HG02973 (cell line): ENCODE measurements at regions not wholly inside any gene's neighbourhood (a gene's known extent, or its start where the extent isn't known, plus 50 kb on each side); places are given as distances from the start of the nearest gene placed in this dataset.
"Not testable (repeated sequence)": the region's sequence is repeated elsewhere in the genome, so short reads cannot be mapped to it uniquely, and the experiment has no call there.

Experiments used
- ATAC-seq: cut with Tn5 transposase; IDR thresholded peaks from one replicate; pipeline ENCODE4 v1.9.1; 2021; ENCODE audit warnings: moderate library complexity; ENCODE audit not compliant: unreplicated experiment

GRCh38 chr4:106604319-106605051 is 235.9 kb upstream of the GIMD1 start:
- no peak for ATAC-seq

GRCh38 chr4:106603471-106603870 is 234.9 kb upstream of the GIMD1 start:
- ATAC-seq = no peak

DNA sequence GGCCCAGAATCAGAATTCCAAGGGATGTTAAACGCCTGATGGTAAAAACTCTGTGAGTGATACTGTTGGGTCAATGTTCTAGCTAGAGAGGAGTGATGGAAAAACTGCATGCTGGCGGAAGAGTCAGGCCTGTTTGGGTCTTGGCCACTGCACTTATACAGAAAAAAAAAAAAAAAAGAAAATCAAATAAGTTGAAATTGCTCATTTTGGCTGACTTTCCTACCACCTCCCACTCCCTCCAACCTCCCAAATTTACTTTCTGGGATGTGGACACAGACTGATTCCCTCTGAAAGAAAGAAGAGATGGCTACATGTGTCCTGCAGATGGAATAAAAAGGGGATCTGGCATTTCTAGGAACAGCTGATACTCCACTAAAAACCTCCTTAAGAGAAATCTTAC is 234.1 kb upstream of the GIMD1 start:
- no peak for ATAC-seq

- no peak for ATAC-seq
Observed at GRCh38 chr4:106601519-106601918, 232.9 kb upstream of the GIMD1 start.

- no peak for ATAC-seq
Observed at GRCh38 chr4:106595906-106596305, 227.3 kb upstream of the GIMD1 start.

DNA sequence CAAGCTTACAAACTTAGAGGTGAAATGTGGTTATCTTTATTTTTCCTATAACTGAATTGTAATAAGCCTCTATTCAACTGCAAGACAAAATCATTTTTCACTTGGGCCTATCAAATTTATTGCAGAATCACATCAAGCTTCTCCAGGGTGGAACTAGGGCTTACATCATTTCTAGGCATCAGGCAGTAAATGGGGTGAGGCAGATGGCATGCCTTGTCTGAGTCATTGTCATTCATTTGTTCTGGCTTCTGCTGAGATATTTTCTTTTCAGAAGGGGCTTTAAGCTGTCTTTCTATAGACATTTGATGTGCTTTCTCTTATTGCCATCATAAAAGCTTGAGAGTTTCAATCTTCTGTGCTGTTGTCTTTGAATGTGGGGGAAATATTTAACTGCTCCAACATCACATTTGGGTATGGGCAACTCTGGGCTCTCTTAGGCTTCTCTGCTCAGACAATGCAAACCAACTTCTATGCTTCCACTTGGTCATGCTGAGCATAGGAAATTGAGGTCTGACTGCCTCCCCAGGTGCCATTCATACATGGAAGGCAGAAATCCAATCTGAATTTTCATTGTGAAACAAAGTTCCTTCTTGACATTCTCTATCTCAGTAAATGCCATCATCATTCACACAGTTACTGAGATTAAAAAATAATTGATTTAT is 225.8 kb upstream of the GIMD1 start:
- no peak for ATAC-seq

DNA sequence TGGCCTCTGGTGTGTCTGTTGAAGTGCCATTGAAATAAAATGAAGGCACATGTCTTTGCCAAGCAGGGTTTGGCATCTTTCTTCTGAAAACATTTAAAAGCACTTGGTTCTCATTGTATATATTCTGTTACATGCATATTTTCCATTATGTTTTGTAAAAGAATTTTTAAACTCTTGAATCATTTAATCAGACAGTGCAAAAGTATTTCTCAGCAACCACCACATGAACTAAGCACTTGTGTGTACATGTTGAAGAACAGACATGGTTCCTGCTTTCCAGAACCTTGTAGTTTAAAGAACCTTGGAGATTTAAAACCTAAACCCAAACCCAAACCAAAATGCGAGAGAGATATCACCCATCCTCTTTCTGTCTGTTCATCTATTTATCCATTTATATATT is 220.3 kb upstream of the GIMD1 start:
- no peak for ATAC-seq

GRCh38 chr4:106587558-106587957 is 219.0 kb upstream of the GIMD1 start:
- no peak for ATAC-seq

DNA sequence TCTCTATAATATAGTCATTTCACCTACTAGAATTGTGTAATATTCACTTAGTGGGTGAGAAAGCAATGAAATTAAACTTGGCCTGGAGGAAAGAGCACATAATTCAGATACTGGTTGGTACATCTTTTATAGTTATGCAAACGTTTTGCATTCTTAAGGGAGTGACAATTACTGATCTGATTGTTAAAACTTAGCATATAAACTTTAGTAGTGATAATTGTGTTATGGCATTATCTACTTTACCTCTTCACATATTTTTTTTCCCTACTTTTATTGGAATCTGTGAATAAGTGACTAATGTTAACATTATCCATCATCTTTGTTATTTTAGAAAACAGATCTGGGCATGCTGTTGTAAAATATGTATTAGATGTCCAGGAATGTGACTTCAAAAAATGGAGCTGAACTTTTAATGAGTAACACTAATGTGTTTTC is 217.4 kb upstream of the GIMD1 start:
- ATAC-seq = no peak

GRCh38 chr4:106584337-106584989 is 215.9 kb upstream of the GIMD1 start:
- no peak for ATAC-seq

DNA sequence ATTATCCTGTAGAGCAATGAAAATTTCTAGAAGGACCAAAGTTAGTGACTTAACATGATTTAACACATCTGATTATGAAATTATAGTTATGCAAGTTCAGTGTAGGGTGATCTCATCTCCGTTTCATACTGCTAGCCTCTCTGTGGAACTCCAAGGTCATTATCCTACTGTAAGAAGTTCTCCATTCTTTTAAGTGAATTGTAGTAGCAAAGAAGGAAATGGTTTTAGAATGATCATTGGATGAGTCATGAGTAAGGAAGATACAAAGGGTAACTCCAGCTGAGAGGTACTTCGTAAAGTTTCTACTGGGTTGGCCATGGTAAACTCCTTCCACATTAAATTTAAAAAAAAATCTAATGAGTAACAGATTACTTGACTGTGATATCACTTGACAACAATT is 215.0 kb upstream of the GIMD1 start:
- ATAC-seq = no peak

DNA sequence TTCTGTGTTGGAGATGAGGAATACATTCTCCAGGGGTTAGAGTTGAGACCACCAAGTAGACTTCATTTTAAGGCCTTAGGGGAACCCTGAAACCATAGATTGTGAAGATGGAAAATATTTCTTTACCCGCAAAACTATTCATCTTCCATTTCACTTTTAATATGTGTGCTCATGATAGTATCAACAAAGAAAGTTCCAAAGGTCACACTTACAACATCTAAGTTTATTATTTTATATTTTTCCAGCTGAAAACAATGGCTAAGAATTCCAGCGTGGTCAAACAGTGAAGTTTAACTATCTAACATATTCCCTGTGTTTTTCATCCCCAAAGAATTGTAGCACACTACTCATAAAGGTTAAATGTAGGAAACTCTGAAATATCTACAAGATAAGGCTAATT is 214.5 kb upstream of the GIMD1 start:
- ATAC-seq = no peak

DNA sequence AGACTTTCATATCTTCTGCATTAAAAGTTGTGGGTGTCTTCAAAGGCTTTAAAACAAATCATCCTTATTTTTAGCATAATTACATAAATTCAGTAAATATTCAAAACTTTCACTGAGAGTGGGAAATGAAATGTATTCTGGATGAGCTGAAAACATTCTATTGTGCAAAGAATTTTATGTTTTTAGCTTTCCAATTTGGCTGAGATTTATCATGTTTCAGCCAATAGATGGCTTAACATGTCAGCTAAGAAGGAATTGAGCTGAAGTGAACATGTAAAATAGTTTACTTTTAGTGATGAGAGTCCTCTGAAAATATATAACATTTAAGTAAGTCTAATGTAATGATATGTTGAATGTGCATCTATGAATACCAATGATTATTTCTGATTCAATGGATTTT is 213.5 kb upstream of the GIMD1 start:
- ATAC-seq = no peak

GRCh38 chr4:106579236-106579635 is 210.7 kb upstream of the GIMD1 start:
- no peak for ATAC-seq

- ATAC-seq = no peak
Observed at GRCh38 chr4:106569146-106570031, 200.8 kb upstream of the GIMD1 start.

GRCh38 chr4:106565727-106566126 is 197.1 kb upstream of the GIMD1 start:
- no peak for ATAC-seq

- not testable (repeated sequence) for ATAC-seq
Observed at GRCh38 chr4:106563637-106564036, 195.1 kb upstream of the GIMD1 start.

GRCh38 chr4:106551724-106552123 is 183.1 kb upstream of the GIMD1 start:
- ATAC-seq = no peak

GRCh38 chr4:106548446-106549044 is 180.0 kb upstream of the GIMD1 start:
- ATAC-seq = no peak

DNA sequence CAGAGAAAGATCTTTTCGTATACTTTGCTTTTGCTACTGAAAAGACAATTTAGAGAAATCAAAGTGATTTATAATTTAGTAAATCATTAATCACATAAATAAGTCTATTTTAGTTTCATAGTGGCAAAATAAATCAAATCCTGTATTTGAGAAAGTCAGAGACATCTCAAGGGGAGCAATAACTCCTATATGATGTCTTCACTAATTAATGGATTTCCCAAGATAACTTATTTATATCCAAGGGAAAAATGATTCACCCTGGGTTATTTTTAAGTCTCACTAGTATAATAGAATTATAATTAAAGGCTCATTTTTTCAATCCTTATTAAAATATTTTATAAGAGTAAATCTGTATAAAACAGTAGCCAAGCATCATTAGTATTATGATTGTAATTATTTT is 177.8 kb upstream of the GIMD1 start:
- ATAC-seq = no peak

- not testable (repeated sequence) for ATAC-seq
Observed at GRCh38 chr4:106542609-106543008, 174.0 kb upstream of the GIMD1 start.
